ENCODE measurements at regions not wholly inside any gene's neighbourhood (a gene's known extent, or its start where the extent isn't known, plus 50 kb on each side); places are given as distances from the start of the nearest gene placed in this dataset.

DNA sequence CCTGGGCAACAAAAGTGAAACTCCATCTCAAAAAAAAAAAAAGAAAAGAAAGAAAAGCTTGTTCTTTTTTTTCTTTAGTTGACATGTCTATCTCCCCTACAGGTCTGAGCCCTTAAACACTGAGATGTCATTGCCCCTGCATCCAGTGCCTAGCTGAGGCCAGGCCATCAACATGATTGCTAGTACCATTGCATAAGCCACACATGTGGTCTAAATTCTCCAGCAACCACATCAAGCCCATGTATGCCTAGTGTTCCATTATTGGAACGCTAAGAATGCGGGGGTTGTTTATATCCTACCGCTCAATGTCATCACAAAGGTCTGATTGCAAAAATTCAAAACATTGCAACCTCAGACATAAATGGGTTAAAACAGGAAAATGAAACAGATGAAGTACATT lies 62.7 kb downstream of the NPTX2 start:
- H3K4me3 ChIP-seq (ENCODE audit: low read depth, low read length), result no peak overlapping the region
- TF ChIP-seq, protein P1, sequence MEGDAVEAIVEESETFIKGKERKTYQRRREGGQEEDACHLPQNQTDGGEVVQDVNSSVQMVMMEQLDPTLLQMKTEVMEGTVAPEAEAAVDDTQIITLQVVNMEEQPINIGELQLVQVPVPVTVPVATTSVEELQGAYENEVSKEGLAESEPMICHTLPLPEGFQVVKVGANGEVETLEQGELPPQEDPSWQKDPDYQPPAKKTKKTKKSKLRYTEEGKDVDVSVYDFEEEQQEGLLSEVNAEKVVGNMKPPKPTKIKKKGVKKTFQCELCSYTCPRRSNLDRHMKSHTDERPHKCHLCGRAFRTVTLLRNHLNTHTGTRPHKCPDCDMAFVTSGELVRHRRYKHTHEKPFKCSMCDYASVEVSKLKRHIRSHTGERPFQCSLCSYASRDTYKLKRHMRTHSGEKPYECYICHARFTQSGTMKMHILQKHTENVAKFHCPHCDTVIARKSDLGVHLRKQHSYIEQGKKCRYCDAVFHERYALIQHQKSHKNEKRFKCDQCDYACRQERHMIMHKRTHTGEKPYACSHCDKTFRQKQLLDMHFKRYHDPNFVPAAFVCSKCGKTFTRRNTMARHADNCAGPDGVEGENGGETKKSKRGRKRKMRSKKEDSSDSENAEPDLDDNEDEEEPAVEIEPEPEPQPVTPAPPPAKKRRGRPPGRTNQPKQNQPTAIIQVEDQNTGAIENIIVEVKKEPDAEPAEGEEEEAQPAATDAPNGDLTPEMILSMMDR (IDR thresholded peaks at IDR 0.05; ENCODE audit: low read depth, low read length), result no peak

DNA sequence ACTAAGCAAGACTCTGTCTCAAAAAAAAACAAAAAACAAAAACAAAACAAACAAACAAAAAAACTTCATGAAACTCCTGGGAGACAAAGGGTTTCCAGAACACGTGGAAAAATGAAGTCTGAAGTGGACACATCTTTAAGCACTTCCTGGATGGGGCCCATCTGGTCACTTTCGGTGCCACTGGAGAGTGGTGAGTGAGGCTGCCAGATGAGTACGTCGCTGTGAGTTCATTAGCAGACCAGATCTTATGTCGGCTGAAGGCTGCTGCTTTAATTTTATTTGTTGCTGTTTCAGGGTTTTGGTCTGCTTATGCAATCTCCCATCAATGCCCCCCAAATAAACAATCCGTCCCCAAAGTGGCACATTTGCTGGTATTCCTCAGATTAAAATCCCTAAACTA lies 64.4 kb downstream of the NPTX2 start:
- TF ChIP-seq, protein P1 (IDR thresholded peaks at IDR 0.05; ENCODE audit: low read depth, low read length), result no peak
- H3K4me3 ChIP-seq (ENCODE audit: low read depth, low read length), result no peak overlapping the region

DNA sequence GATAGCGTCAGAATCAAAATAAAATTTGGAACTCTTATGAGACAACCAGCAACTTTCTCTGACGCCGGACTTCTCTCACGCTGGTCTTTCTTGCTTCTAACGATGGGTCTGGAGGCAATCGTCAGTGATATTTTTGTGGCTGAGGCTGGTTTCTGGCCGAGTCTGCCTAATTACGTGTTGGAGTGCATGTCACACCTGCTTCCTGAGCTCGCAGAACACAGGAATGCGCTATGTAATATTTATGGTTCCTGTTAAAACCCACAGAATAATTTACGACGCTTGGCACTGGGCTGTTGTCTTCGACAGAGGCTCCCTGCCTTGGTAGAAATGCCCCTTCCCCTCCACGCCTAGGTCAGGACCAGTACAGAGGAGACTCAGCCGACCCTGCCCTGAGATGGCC lies 64.9 kb downstream of the NPTX2 start:
- H3K4me3 ChIP-seq (ENCODE audit: low read depth, low read length), result no peak overlapping the region
- TF ChIP-seq, protein P1 (IDR thresholded peaks at IDR 0.05; ENCODE audit: low read depth, low read length), result no peak

DNA sequence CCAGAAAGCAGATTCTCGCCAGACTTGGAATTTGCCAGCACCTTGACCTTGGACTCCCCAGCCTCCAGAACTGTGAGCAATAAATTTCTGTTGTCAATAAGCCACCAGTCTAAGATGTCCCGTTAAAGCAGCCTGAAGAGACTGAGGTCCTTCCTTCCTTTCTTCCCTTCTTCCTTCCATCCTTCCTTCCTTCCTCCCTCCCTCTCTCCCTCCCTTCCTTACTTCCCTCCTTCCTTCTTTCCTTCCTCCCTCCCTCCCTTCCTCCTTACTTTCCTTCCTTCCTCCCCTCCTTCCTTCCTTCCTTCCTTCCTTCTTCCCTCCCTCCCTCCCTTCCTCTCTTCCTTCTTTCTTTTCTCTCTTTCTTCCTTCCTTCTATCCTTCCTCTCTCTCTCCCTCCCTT lies 66.4 kb downstream of the NPTX2 start:
- TF ChIP-seq, protein P1 (IDR thresholded peaks at IDR 0.05; ENCODE audit: low read depth, low read length), result no peak
- H3K4me3 ChIP-seq (ENCODE audit: low read depth, low read length), result no peak overlapping the region

DNA sequence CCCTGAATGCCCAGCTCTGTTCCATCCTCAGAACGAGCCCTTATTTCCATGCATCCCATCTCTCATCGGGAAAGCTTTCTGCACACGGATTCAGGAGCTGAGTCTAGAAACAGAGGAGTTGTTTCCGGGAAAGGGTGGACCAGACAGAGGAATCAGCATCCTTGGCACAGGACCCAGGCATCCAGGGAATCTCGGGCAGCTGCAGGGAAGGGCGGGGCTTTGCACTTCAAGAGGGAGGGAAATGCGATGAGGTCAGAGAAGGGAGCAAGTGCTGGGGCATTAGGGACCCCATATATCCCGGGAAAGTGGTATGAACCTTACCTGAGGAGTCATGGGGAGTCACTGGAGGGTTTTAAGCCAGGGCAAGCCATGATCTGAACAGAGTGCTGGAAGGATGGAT lies 68.5 kb downstream of the NPTX2 start:
- TF ChIP-seq, protein P1 (IDR thresholded peaks at IDR 0.05; ENCODE audit: low read depth, low read length), result no peak
- H3K4me3 ChIP-seq (ENCODE audit: low read depth, low read length), result no peak overlapping the region

DNA sequence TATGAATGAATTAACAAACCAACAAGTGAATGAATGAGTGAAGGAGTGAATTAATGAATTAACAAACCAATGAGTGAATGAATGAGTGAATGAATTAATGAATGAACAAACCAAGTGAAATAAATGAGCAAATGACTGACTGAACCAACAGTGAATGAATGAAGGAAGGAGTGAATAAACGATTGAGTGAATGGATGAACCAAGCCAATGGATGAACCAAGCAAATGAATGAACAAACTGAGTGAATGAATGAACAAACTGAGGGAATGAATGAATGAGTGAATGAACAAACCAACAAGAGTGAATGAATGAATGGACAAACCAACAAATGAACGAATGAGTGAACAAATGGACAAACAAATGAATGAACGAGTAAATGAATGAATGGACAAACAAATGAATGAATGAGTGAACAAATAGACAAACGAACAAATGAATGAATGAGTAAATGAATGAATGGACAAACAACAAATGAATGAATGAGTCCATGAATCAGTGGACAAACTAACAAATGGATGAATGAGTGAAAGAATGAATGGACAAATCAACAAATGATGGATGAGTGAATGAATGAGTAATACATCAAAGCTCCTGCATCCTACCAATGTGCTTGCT lies 69.5 kb downstream of the NPTX2 start:
- TF ChIP-seq, protein P1 (IDR thresholded peaks at IDR 0.05; ENCODE audit: low read depth, low read length), result no peak
- H3K4me3 ChIP-seq (ENCODE audit: low read depth, low read length), result no peak overlapping the region

DNA sequence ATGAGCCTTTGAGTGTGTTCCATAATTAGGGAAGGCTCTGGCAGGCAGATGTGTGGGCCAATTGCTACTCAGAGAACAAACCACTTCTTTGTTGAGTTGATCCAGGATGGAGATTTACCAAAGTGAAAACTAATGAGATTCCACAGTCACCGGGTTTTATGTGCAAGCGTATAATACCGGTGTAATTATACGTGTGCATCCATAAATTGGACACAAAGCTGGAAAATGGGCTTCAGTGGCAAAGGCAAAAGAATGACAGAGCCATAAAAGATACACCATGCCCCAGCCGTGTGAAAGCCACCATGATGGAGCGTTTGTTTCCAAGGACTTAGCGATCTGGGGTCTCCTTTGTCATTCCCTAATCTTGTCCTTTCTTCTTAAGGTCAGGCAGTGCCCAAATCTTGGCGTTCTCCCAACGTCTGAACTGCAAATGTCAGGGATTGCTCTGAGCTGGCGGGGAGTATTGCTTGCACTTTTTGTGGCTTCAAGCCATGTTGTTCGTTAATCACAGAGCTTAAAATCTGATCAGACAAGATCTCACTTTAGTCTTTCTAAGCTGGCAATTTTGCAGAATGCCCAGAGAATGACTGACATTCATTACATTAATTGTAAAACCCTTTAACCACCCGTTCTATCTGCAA lies 70.1 kb downstream of the NPTX2 start:
- H3K4me3 ChIP-seq (ENCODE audit: low read depth, low read length), result no peak overlapping the region
- TF ChIP-seq, protein P1 (IDR thresholded peaks at IDR 0.05; ENCODE audit: low read depth, low read length), result no peak

Measured in WI38 (cell line).